Gastrocnemius medialis (tissue), 4 donors: ENCODE measurements at regions not wholly inside any gene's neighbourhood (a gene's known extent, or its start where the extent isn't known, plus 50 kb on each side); places are given as distances from the start of the nearest gene placed in this dataset.

Source experiments
- ATAC-seq, 2 donors: fragments of 150-250 bp; one replicate each; pipeline ENCODE4 v1.9.1; 2016
- DNase-seq, 2 donors: peaks; one replicate each; pipeline ENCODE4 v3.0.0-alpha.2; 2019
- H3K27ac ChIP-seq, 4 donors: fragments of 200-600 bp; sonication (generic); 1 replicate in 1 of 4; 2 replicates in 3 of 4; pipeline ENCODE4 v1.5.1; 2016 to 2018; ENCODE audit warnings: mild to moderate bottlenecking in 2 of 4, moderate library complexity in 1 of 4
- H3K27me3 ChIP-seq, 3 donors: fragments of 200-600 bp; sonication (generic) in 2 of 3; 1 replicate in 1 of 3; 2 replicates in 2 of 3; pipeline versions ENCODE4 v1.5.1 to v1.6.0; 2016 to 2019; ENCODE audit warnings: mild to moderate bottlenecking in 1 of 3, moderate library complexity in 1 of 3
- H3K36me3 ChIP-seq, 2 donors: fragments of 200-600 bp; sonication (generic) in 1 of 2; one replicate each; pipeline ENCODE4 v1.5.1; 2017 to 2018
- H3K4me1 ChIP-seq, 2 donors: fragments of 200-600 bp; sonication (generic) in 1 of 2; one replicate each; pipeline ENCODE4 v1.5.1; 2016 to 2017; ENCODE audit warnings: mild to moderate bottlenecking in 2 of 2
- H3K4me3 ChIP-seq, 4 donors: fragments of 200-600 bp; sonication (generic) in 3 of 4; 1 replicate in 1 of 4; 2 replicates in 3 of 4; pipeline ENCODE4 v1.5.1; 2016 to 2019; ENCODE audit warnings: mild to moderate bottlenecking in 2 of 4
- H3K9me3 ChIP-seq, 3 donors: fragments of 200-600 bp; sonication (generic) in 2 of 3; 1 replicate in 1 of 3; 2 replicates in 2 of 3; pipeline ENCODE4 v1.5.1; 2016 to 2019
- POLR2A ChIP-seq, 2 donors: fragments of 450-650 bp; IDR thresholded peaks; one replicate each; pipeline ENCODE4 v1.6.1; 2017; ENCODE audit warnings: antibody characterized with exemption in 2 of 2, mild to moderate bottlenecking in 2 of 2, moderate library complexity in 2 of 2
- in situ Hi-C, 4 donors: fragments of 200-750 bp; cut with MboI; loops; one replicate each; pipeline versions ENCODE4 v1.15.0 to v1.8.0; 2017; ENCODE audit warnings: low sequenced_read_pairs in 4 of 4
- intact Hi-C: fragments of 100-400 bp; cut with DNase I; formaldehyde crosslinking; loops from one replicate; pipeline ENCODE4 v1.15.1; 2023; ENCODE audit warnings: low total_unique reads
- TF ChIP-seq, protein P1 (sequence below), 5 experiments: fragments of 450-650 bp in 3 of 5; fragments of 200-600 bp in 2 of 5; sonication (generic) in 2 of 5; IDR thresholded peaks in 4 of 5; conservative IDR thresholded peaks in 1 of 5; 1 replicate in 4 of 5; 2 replicates in 1 of 5; pipeline ENCODE4 v1.5.1; 2016 to 2019; ENCODE audit warnings: antibody characterized with exemption in 5 of 5, mild to moderate bottlenecking in 3 of 5, moderate library complexity in 3 of 5

DNA sequence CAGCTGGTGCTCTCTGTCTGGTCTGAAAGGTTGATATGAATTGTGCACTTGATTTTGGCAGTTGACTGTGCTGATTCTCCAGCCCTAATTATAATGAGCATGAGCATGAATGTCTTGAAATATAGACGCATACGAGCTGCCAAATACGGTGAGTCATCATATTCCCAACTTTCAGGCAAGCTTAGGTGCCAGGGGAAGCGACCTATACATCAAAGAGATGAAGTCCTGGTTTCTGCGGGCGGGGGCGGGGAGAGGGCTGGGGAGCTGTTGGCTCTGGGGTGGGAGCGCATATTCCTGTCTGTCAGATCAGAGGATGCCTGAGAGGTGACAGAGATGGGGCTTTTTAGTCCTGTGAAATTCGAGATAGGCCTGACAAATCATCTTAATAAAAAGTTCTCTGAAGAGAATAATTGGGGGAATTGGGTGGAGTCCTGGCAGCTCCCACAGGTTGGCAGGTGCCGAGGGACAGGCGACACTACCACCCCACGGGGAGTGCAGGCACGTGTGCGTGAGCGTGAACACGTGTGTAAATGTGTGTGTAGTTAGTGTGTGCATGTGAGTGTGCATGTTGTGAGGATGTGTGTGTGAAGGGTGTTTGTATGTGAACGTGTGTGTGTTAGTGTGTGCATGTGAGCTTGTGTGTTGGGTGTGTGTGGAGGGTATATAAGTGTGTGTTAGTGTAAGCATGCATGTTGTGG, 865.3 kb downstream of the TBC1D22A start:
- H3K27ac ChIP-seq = no peak overlapping the region
- no peaks in the 10 kb centered on the region for H3K27me3 ChIP-seq
- H3K9me3 ChIP-seq = no peaks in the 10 kb centered on the region
- TF ChIP-seq, protein P1, sequence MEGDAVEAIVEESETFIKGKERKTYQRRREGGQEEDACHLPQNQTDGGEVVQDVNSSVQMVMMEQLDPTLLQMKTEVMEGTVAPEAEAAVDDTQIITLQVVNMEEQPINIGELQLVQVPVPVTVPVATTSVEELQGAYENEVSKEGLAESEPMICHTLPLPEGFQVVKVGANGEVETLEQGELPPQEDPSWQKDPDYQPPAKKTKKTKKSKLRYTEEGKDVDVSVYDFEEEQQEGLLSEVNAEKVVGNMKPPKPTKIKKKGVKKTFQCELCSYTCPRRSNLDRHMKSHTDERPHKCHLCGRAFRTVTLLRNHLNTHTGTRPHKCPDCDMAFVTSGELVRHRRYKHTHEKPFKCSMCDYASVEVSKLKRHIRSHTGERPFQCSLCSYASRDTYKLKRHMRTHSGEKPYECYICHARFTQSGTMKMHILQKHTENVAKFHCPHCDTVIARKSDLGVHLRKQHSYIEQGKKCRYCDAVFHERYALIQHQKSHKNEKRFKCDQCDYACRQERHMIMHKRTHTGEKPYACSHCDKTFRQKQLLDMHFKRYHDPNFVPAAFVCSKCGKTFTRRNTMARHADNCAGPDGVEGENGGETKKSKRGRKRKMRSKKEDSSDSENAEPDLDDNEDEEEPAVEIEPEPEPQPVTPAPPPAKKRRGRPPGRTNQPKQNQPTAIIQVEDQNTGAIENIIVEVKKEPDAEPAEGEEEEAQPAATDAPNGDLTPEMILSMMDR (IDR thresholded peaks at IDR 0.05 in 4 of 5, conservative IDR thresholded peaks at IDR 0.05 in 1 of 5) = no peak
- no peak for TF ChIP-seq POLR2A (IDR thresholded peaks at IDR 0.05)
- intact Hi-C loops = no loop called here
- DNase-seq (no peak), ATAC-seq (no peak)
- H3K4me3 ChIP-seq = no peak overlapping the region
- in situ Hi-C loops = no loop called here
- no peaks in the 10 kb centered on the region for H3K36me3 ChIP-seq
- H3K4me1 ChIP-seq = no peaks in the 10 kb centered on the region

DNA sequence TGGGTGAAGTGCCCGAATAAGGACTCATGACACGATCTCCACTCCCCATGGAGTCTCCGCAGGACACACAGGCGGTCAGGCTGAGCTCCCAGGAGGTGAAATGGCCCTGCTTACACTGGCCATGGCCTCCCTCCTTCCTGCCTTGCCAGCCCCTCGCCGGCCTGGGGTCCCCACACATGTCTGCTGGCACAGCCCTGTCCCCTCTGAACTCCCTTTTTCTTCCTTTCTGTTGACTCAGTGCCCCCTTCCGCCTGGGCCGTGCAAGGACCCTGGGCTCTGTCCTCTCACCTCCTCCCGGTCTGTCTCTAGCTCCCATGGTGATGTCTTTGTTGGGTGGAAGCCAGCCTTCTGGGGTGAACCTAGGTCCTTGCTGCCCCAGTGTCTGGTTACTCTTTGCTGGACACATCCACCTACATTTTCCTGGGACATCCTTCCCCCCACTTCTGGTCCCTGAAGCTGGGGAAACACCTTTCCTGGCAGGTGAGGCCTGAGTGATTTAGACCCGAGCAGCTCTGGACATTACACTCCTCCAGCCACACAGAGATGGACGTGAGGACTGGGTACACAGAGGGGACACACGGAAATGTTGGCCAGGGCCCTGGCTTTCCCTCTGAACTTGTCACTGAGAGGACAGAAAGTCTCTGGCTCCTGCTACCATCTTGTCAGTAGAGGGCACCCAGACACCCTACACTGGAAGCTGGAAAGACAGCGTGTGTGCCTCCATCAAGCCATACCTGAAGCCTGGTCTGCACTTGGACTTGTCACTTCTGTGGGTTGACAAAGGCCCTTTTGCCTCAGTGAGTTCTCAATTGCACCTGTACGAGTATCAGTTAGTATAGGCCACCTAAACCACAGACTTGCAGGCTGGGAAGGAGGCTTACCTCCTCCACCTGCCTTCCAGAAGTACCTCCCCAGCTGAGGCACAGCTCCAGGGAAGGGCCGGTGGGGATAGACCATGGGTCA, 864.3 kb downstream of the TBC1D22A start:
- no peaks in the 10 kb centered on the region for H3K36me3 ChIP-seq
- TF ChIP-seq POLR2A (IDR thresholded peaks at IDR 0.05) = no peak
- TF ChIP-seq, protein P1 (IDR thresholded peaks at IDR 0.05 in 4 of 5, conservative IDR thresholded peaks at IDR 0.05 in 1 of 5) = no peak
- H3K4me1 ChIP-seq = no peaks in the 10 kb centered on the region
- H3K27ac ChIP-seq = no peak overlapping the region
- no peaks in the 10 kb centered on the region for H3K9me3 ChIP-seq
- no peak overlapping the region for H3K4me3 ChIP-seq
- intact Hi-C loops = no loop called here
- no peaks in the 10 kb centered on the region for H3K27me3 ChIP-seq
- ATAC-seq (no peak), DNase-seq (no peak)
- in situ Hi-C loops = no loop called here

DNA sequence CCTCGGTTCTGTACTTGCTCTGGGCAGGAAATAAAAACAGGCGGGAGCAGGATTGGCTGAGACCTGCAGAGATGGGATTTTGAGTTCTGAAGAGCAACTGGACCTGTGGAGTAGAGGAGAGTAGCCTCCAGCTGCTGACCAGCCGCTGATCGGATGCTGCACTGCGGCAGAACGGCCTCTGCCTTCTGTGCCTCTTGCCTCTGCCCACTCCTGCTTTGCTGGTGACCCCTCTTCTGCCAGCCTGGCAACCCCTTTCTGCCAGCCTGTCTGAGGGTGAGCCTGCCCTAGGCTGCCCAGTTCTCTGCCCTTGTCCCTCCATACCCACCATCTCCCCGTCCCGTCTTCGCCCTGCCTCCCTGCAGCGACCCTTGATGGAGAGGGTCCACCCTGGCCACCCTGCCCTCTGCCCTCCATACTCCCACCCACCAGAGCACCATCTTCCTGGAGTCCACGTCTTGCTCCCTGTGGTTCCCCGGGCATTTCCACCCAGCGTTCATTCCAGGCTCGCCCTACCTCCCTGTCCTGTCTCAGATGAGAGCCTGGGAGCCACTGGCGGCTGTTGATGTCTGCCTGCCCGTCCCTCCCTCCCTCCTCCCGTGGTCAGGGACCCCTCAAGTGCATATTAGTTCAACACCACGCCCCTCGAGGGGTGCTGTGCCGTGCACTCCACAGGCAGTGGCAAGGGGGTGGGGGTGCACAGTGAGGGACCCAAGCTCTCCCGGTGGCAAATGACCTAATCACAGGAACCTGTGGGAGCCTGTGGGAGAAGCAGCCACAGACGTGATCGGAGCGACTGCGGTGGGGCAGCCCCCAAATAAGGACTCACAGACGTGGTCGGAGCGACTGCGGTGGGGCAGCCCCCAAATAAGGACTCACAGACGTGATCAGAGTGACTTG, 863.3 kb downstream of the TBC1D22A start:
- ATAC-seq (no peak), DNase-seq (no peak)
- H3K27me3 ChIP-seq = peaks cover 0 to 3% (median 0%) of the 10 kb centered on the region in 3 donors
- no peaks in the 10 kb centered on the region for H3K9me3 ChIP-seq
- H3K27ac ChIP-seq = no peak overlapping the region
- TF ChIP-seq, protein P1 (IDR thresholded peaks at IDR 0.05 in 4 of 5, conservative IDR thresholded peaks at IDR 0.05 in 1 of 5) = no peak
- no peak for TF ChIP-seq POLR2A (IDR thresholded peaks at IDR 0.05)
- in situ Hi-C loops (no loop called here), intact Hi-C loops (no loop called here)
- no peaks in the 10 kb centered on the region for H3K36me3 ChIP-seq
- H3K4me1 ChIP-seq = no peaks in the 10 kb centered on the region
- H3K4me3 ChIP-seq = no peak overlapping the region

DNA sequence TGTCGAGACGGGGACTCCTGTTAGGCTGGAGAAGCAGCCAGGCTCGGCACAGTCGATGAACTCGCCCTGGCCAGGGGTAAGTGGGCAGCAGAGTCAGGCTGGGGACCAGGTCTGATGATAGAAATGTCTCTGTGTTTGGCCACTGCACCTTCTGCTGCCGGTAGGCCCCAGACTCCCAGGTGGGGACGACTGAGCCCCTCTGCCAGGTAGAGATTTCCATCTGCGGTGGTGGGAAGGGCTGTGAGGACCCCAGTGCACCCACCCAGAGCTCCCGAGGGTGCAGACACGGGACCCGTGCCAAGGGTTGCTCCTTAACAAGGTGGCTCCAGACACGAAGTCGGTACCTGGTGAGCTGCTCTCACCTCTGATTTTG, 862.5 kb downstream of the TBC1D22A start:
- TF ChIP-seq POLR2A (IDR thresholded peaks at IDR 0.05) = no peak
- TF ChIP-seq, protein P1 (IDR thresholded peaks at IDR 0.05 in 4 of 5, conservative IDR thresholded peaks at IDR 0.05 in 1 of 5) = no peak
- no peaks in the 10 kb centered on the region for H3K9me3 ChIP-seq
- DNase-seq (no peak), ATAC-seq (no peak)
- H3K4me1 ChIP-seq = no peaks in the 10 kb centered on the region
- H3K27ac ChIP-seq = no peak overlapping the region
- peaks cover 0 to 3% (median 0%) of the 10 kb centered on the region in 3 donors for H3K27me3 ChIP-seq
- intact Hi-C loops (no loop called here), in situ Hi-C loops (no loop called here)
- H3K36me3 ChIP-seq = no peaks in the 10 kb centered on the region
- no peak overlapping the region for H3K4me3 ChIP-seq
